NCI-H226 (cell line): ENCODE measurements at regions not wholly inside any gene's neighbourhood (a gene's known extent, or its start where the extent isn't known, plus 50 kb on each side); places are given as distances from the start of the nearest gene placed in this dataset.

Experiments
- DNase-seq: peaks from one replicate; pipeline ENCODE4 v3.0.0-alpha.2; 2015

DNA sequence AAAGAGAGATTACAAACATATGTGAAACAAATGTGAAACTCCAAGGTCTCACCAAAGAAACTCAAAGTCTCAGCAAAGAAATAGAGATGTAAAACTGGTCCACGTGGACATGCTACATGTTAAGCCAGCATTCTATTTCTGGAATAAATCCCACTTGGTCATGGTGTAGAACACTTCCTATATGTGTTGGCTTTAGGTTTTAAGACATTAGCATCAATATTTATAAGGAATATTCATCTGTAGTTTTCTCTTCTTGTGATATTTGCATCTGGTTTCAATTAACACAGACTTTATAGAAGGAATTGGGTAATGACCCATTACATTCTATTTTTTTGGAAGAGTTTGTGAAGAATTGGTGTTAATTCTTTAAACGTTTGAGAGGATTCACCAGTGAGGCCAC, 133.1 kb downstream of the COPS8 start:
- DNase-seq, result no peak

DNA sequence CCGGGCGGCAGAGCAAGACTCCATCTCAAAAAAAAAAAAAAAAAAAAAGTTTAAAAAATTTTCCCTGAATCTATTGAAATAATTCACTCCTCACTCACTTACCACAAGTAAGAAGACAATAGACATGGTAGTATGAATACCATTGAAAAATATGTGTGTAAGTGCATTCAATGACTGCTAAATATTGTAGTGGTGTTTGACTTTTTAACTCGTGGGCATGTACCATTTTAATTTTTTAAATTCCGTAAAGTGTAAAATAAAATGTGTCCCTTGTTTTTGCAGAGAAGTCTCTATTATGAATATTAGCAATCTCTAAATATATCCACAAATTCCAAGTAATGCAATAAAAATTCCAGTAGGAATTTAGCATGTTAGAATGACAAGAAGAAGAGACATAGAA, 134.1 kb downstream of the COPS8 start:
- DNase-seq, result no peak

DNA sequence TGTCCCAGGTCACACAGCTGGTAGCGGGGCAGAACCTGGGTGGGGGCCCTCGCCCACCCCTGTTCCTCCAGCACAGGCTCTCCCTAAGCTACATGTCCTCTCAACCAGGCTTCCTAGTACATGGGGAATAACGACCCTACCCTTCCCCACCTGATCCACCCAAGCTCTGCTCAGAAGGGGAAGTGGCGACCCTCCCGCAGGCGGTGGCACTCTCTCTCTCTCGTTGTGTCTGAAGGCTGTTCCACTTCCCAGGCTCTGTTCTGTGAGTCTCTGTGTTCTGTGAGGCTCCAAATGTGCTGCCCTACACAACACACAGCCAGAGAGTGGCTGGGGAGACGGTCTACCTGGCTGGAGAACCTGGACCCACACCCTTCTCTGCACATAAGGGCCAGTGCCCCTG, 135.8 kb downstream of the COPS8 start:
- DNase-seq, result no peak

DNA sequence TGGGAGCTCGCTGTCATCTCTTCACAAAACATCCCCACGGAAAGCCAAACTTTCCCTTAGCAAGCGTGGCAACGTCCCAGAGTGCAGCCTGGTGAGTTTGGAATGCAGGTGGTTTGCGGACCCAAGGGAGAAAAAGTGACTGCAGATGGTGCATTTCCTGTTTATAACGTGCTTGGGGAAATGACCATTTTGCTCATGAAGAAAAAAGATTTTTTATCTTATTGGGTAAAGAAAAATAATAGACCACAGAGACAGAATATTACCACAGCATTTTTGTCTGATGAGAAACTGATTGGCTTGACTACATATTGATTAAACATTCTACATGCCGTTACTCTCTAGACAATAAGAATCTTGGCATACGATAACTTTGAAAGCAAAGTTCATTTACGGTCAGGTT, 136.5 kb downstream of the COPS8 start:
- DNase-seq, result no peak

DNA sequence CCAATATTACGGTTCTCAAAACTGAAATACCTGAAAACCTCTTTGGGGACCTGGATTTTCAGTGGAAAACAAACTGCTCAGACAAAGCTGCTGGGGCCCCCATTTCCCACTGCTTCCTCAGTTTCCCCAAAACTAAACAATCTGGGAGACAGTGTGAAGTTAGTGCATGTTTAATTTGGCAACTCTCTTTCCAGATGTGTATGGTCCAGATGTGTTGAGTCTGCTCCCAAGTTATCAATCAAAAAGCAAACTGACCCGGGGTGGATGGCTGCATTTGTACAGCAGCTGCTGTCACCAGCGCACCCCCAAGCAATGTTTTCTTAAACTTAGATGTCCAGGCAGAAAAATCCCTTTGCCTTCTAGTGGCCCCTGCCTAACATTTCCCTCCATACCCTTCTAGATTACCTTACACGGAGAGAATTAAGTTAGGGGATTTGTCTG, 136.9 kb downstream of the COPS8 start:
- no peak for DNase-seq

DNA sequence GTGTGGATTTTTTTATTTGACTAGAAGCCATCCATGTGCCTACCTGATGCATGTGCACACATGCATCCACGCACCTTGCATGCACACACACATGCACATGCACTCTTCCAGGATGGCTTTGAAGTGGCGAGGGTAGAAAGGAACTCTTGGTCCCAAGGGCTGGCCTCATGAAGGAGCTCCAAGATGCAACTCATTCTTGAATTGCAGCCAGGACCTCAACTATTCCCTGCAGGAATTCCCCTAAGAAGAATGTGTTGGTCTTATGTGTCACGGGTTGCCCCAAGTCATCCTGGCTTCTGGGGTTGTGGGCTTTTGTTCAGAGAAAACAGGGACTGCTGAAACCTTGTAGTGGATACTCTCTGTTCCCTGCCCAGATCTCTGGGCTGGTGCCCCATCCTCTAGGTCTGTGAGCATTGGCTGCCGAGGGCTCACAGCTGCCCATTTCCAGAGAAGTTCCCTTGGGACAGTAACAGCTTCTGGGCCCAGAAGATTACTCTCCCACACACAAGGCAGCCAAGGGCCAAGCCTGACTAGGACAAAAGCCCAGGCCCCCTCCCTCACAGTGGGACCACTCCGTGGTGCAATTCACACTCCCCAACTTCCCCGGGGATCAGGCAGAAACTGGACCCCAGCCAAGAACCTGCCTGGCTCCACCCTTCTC, 137.6 kb downstream of the COPS8 start:
- DNase-seq, result peak; percentile 89

DNA sequence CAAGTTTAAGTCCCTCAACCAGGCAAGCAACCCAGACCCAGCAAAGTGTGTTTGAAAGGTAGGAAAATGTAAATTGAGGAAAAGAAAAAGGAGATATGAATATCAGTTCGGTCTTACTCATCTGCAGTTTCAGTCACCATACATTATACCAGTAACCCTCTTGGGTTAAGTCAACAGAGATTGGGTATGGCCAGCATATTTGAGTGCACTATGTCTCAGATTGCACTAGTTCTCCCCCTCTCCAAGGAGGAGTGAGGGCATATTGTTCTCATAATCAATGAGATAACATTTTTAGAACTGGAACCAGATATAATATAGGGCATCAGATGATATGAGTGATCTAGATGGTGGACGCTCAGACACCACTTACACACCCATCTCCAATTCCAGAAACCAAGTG, 141.5 kb downstream of the COPS8 start:
- DNase-seq, result no peak

DNA sequence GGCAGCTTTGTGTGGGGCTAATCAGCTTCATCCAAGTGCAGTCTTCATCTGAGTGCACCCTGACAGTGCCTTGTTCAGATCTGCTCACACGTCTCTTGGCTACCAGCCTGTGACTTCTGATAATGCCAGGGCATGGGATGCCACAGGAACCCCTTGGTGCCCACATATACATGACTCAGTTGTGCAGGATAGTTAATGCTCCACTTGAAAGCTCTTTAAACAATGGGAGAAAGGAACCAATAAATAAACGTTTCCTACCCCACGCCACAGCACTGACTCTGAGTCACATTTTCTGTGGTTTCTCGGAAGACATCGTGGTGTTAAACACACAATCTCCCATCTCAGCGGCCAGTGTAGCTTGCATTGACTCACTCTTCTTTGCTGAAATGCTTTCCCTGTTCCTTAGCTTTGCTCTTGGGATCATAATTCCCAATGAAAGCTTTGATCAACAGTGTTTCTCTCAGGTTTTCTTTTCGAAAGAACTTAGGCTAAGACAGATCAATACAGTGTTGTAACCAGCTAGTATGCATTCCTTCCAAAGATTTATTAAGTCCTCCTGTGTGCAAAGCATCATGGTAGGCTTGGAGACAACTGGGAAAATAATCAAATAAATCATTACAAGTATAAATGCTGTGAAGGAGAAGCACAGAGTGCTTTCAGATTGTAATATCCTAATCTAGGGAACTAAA, 142.0 kb downstream of the COPS8 start:
- peak; percentile 74 for DNase-seq

DNA sequence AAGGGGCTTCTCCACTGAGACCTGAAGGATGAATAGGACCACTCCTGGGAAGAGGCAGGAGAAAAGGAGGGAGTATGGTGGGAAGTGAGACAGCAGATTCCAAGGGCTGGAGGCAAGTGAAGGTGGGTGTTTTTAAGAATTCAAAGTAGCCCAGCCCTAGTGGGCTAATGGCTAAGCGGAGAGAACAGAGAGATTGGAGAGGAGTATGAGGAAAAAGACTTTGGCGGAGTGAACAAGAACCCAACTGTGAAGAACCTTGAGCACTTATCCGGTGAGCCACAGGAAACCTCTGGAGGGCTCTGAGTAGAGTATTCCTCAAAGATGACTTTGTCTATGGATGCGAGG, 142.6 kb downstream of the COPS8 start:
- DNase-seq, result no peak

DNA sequence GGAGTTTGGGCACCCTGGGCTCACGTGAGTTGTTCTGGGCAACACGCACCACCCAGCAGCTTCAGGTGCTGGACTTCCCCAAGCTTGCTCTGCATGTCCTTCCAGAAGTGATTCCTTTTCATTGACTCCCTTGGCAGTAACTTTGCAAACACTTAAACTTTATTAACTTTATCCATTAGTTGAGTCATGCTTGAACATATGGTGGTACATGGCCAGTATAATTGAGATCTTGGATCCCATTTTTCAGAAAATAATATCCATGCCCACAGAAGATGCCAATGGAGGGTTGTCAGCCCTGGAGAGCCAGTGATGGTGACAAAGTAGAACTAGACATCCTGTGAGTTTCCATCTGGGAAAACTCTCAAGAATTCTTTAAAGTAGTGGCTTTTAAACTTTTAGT, 144.2 kb downstream of the COPS8 start:
- no peak for DNase-seq

DNA sequence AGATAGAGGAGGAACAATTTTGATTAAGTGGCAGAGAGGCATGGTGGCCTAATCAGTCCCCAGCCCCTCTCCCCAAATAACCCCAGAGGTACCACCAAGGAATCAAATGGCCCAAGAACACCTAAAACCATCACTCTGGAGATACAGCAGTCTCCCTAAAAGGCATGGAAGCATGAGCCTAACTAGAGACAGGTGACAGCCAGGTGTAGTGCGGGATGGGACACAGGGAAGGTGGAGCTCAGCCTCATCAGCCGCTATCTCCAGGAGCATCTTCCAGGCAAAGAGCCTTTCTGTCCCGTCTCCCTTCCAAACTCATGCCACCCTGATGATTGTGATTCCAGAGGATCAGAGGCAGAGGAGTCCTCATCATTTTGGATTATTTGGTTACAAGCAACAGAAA, 144.7 kb downstream of the COPS8 start:
- no peak for DNase-seq

DNA sequence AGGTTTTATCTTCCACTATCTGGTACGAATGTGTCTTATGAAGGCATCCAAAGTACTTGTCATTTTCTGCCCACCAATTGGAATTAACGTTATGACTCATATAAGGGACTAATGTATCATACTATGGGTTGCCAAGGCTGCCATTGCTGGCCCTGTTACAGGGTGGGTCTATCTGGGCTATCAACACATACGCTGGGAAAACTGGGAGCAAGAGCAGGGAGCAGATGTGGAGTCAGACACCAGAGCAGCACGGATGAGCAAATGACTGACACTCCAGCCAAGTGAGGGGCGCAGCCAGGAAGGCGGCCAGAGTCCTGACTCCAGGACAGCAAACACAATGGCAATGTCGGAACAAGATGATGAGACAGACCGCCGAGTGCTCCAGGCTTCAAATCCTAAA, 145.9 kb downstream of the COPS8 start:
- DNase-seq, result no peak

DNA sequence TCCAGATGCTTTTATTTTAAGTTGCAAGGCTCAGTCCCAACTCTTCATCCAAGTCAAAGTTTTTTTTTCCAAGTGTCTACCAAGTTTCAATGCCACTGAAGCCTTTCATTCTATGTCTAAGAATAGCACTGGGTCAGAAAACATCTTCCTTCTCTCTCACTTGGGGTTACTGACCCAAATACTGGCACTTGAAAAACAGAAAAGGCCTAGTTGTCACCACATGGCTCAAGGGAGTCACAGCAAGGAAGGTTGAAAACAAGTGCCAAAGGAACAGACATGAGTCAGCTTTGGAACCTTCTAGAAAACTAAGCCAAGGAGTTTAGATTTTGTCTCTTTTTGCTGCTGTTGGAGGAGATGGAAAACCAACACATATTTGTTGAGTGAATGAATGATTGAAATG, 146.5 kb downstream of the COPS8 start:
- no peak for DNase-seq

DNA sequence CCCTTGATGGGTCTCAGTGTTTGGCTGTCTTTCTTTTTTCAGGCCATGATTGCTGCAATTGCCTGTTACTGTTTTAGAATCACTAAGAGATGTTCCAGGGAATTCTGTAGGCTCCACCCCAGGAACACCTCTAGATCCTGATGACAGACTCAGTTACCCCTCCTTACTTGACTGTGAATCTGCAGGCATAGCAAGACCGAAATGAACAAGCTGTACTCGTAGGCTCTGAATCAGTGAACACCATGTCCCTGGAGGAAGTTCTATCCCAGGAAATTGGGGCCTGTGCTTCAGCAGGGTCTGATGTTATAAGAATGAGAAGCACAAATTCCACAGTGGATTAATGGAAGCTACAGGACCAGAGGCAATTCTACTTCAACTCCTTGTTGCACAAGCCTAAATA, 148.6 kb downstream of the COPS8 start:
- DNase-seq, result no peak

DNA sequence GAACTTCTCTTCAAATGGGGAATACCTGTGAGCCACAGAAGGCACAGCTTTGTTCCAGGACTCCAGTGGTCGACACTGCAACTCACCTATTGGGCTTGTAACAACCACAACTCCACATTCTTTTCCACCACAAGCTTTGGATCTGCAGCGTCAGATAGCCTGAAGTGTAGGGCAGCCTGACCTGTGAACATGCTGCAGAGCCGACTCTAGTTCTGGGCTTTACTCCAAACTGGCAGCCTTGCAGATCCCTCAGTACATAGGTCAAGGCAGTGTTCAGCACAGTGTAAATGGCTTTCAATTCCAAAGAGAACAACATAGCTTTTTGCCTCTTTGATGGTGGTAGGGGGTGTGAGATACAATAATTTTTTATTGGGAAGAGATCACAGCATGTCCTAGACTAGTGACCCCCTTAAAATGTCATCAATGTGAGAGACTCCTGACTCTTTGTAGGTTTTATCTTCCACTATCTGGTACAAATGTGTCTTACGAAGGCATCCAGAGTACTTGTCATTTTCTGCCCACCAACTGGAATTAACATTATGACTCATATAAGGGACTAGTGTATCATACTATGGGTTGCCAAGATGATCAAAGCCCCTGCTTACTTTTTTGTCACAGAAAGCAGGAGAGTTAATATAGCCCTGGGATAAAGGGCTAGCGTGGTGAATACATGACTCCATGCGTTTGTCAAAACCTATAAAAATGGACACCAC, 149.8 kb downstream of the COPS8 start:
- DNase-seq, result peak; percentile 72

DNA sequence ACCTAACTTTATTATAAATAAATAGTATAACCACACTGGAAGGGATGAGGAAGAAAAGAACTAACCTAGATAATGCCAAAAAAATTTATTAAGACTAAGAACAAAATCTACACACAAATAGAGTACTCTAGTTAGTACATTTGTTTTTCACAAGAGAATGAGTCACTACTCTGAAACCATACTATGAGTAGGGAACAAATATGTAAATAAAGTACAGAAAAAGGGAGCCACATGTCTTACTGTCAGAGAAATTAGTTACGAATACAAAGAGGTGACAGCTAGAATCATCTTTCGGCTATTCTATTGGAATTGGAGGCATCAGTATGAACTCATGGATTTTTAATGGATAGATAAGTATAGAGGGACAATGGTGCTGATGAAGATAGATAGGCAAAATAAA, 150.5 kb downstream of the COPS8 start:
- no peak for DNase-seq

DNA sequence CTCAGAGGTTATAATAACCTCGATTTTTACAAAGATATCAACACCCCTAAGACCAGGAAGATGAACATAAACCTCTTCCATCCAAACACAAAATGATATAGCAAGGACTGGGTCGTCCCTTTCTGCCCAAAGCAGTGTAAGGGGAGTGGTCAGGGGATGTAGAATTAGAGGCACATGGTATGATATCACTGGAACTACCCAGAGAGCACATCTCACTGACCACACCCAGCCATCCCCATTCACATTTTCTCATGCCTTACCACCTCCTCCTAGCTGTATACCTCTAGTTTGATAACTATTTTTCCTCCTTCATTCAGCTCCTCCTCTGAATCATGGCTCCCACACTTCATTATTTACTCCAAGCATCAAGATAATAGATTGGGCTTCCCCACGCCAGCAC, 152.6 kb downstream of the COPS8 start:
- no peak for DNase-seq

DNA sequence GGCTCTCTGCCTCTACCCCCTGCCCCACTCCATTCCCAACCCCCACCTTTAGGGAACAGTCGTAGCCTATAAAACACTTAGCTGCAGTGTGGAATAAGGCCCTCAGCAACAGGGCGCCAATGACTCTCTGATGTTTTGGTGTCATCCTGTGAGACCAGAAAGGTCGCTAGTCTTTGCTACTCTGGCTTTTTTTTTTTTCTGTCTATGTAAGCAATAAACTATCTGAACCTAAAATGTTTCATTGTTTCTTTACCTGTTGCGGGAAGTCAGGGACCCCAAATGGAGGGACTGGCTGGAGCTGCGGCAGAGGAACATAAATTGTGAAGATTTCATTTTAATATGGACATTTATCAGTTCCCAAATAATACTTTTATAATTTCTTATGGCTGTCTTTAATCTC, 154.6 kb downstream of the COPS8 start:
- DNase-seq, result no peak

DNA sequence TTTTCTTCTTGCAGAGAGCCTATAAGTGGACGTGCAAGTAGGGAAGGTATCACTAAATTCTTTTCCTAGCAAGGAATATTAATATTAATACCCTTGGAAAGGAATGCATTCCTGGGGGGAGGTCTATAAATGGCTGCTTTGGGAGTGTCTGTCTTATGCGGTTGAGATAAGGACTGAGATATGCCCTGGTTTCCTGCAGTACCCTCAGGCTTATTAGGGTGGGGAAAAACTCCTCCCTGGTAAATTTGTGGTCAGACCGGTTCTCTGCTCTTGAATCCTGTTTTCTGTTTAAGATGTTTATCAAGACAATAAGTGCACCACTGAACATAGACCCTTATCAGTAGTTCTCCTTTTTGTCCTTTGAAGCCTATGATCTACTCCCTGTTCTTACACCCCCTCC, 155.2 kb downstream of the COPS8 start:
- DNase-seq, result peak; percentile 16

DNA sequence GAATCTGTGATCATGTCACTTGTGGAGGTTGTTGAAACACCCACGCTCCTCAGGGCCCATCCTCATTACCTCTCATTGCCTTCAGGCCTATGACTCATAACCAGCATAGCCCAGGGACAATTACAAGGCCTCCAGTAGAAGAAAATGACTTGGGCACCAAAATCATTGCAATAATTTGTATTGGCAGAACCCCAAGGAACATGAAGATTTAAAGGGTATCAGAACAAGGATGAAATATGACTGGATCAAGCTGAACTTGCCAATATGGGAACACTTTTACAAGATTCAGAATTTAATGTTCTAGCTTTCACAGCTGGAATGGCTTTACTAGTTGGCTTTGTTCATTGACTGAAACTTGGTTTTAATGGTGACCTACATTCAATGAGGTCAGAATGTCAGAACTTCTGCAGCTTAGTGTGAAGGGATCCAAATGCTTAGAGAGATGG, 156.4 kb downstream of the COPS8 start:
- DNase-seq, result no peak

DNA sequence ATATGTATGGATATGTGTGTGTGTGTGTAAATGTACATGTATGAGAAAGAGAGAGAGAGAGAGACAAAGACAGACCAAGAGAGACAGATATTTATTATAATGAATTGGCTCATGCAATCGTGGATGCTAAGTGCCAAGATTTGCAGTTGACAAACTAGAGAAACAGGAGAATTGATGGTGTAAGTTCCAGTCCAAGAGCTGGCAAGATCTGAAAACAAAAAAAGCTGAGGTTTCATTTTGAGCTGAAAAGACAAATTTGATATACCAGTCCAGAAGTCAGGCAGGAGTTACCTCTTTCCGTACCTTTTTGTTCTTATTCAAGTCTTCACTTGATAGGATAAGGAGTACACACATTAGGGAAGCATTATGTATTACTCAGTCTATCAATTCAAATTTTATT, 157.8 kb downstream of the COPS8 start:
- DNase-seq, result no peak

DNA sequence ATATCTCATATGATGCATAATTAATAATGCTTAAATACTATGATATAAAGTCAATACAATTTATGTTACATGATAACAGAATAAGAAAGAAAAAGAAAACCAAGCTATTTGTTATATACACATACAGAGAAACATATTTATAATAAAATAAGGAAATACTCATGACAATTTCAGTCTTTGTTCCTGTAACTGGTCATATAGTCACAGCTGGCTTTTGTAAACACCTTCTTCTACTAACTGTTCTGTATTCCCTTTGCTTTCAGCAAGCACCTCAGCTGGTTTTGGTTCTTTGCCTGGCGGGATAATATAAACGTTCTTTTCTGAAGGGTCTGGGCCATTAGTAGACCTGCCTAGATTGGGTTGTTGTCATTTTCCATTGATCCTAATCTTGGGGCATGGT, 158.5 kb downstream of the COPS8 start:
- DNase-seq, result no peak

DNA sequence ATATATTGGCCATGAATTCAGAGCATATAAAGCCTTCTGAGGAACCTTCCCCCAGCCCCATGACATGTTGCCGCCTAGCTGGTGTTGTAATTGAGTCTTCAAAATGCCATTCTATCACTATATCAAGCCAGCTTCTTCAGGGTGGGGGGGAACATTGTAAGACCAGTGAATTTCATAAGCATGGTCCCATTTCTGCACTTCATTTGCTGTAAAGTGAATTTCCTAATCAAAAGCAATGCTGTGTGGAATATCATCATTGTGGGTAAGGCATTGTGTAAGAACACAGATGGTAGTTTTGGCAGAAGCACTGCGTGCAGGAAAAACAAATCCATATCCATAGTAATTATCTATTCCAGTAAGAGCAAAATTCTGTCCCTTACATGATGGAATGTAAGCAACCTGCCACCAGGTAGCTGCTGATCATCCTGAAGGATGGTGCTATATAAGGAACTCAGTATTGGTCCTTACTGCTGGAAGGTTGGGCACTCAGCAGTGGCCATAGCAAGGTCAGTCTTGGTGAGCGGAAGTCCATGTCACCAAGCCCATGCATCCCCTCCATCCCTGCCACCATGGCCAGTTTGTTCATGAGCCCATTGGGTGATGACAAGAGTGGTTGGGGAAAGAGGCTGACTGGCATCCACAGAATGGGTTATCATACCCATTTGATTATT, 159.4 kb downstream of the COPS8 start:
- DNase-seq, result peak; percentile 25

DNA sequence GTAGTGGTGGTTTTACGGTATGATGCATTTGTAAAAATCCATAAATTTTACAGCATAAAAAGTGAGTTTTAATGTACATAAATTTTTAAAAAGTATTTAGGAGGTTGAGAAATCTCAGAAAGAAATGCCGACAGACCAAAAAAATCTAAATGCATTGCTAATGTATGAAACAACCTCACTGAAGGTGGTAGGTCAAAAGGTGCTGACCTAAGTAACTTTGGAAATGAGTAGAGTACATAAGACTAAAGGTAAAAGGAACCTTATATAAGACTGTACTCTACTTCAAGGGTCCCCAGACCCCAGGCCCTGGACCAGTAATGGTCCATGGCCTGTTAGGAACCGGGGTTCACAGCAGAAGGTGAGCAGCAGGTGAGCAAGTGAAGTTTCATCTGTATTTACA, 163.4 kb downstream of the COL6A3 start:
- DNase-seq, result no peak
